Mesodermal cell (in vitro differentiated cells): ENCODE measurements at regions not wholly inside any gene's neighbourhood (a gene's known extent, or its start where the extent isn't known, plus 50 kb on each side); places are given as distances from the start of the nearest gene placed in this dataset.

ENCODE experiments used
- H3K27ac ChIP-seq: 2 replicates; pipeline ENCODE4 v1.7.0; 2013; ENCODE audit warnings: mild to moderate bottlenecking, low read depth, low read length, moderate library complexity; ENCODE audit not compliant: severe bottlenecking
- H3K36me3 ChIP-seq: 2 replicates; pipeline ENCODE4 v1.7.1; 2013; ENCODE audit warnings: mild to moderate bottlenecking, low read length, moderate library complexity; ENCODE audit not compliant: control insufficient read depth, insufficient read depth
- H3K4me1 ChIP-seq: one replicate; pipeline ENCODE4 v1.7.1; 2013; ENCODE audit warnings: mild to moderate bottlenecking, low read length; ENCODE audit not compliant: insufficient read depth, control insufficient read depth, poor library complexity, severe bottlenecking
- H3K4me3 ChIP-seq: 2 replicates; pipeline ENCODE4 v1.7.0; 2013; ENCODE audit warnings: low read length, control low read depth, mild to moderate bottlenecking; ENCODE audit not compliant: insufficient read depth, poor library complexity, severe bottlenecking; ENCODE audit errors: extremely low read depth
- H3K9me3 ChIP-seq: 2 replicates; pipeline ENCODE4 v1.7.1; 2013; ENCODE audit warnings: mild to moderate bottlenecking, low read length, moderate library complexity; ENCODE audit not compliant: control insufficient read depth
- WGBS, 2 experiments: methylation state at CpG; one replicate each; pipeline ENCODE4 v1.1.5; 2013; ENCODE audit warnings: missing lambda C conversion rate in 2 of 2; ENCODE audit not compliant: insufficient coverage in 2 of 2; 5-methylcytosine and 5-hydroxymethylcytosine counted together

DNA sequence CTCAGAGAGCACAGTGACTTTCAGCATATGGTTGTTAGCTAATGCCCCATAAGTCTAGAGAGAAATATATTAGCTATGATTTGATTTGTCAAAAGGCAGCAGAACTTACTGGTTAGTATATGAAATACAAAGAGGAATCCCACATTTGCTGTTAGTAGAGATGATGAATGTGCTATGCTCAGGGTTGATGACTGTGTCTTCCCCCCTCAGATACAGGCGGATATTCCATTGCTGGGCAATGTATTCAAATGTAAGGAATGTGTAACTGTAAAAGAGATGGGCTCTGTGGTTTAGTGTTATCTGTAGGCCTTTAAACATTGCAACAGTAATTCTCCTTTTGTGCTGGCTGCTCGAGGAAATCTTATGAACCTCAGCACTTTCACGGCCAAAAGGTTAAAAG is 528.9 kb upstream of the ARX start:
- no peaks in the 10 kb centered on the region for H3K9me3 ChIP-seq
- H3K4me3 ChIP-seq = no peak overlapping the region
- no peaks in the 10 kb centered on the region for H3K4me1 ChIP-seq
- WGBS, 2 experiments = no CpG with 5 or more reads among the region's 3 CpGs
- no peaks in the 10 kb centered on the region for H3K36me3 ChIP-seq
- H3K27ac ChIP-seq = no peak overlapping the region

DNA sequence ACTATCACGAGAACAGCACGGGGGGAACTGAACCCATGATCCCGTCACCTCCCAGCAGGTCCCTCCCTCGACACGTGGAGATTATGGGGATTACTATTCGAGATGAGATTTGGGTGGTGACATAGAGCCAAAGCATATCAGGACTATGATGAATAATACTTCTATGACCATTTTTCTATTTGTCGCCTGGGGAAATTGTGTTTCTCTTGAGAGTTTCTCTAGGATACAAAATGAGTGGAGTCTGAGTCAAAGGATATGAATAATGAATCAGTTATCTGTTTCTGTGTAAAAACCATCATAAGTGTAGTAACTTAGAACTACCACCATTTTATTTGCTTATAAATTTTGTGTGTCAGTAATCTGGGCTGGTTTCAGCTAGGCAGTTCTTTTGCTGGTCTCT is 533.0 kb upstream of the ARX start:
- H3K27ac ChIP-seq = no peak overlapping the region
- H3K4me3 ChIP-seq = no peak overlapping the region
- 100% methylated on average over 2 of the region's 7 CpGs; no CpG with 5 or more reads in 1 of the 2 experiments for WGBS, 2 experiments
- no peaks in the 10 kb centered on the region for H3K36me3 ChIP-seq
- H3K4me1 ChIP-seq = no peaks in the 10 kb centered on the region
- H3K9me3 ChIP-seq = no peaks in the 10 kb centered on the region

DNA sequence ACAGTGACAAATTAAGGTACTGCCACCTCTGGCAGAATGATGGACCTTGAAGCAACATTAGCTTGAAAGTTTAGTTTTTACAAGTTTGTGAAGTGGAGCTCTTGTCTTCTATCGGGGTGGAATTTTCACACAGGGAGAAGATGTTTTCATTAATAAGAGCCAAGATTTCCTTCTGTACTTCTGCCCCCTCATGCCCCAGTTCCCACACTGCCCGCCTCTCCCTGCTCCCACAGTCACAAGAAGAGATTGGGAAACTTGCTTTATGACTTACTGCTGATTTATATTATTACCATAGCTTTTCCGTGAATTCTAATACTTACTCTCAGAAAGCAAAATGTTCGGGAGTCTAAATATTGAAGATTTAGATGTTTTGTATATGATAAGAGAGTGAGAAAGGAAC is 539.8 kb upstream of the ARX start:
- no CpG with 5 or more reads among the region's 4 CpGs for WGBS, 2 experiments
- Histone ChIP-seq H3K9me3 (no peaks in the 10 kb centered on the region), H3K4me3 (no peak overlapping the region), H3K36me3 (no peaks in the 10 kb centered on the region), H3K4me1 (no peaks in the 10 kb centered on the region), H3K27ac (no peak overlapping the region)

DNA sequence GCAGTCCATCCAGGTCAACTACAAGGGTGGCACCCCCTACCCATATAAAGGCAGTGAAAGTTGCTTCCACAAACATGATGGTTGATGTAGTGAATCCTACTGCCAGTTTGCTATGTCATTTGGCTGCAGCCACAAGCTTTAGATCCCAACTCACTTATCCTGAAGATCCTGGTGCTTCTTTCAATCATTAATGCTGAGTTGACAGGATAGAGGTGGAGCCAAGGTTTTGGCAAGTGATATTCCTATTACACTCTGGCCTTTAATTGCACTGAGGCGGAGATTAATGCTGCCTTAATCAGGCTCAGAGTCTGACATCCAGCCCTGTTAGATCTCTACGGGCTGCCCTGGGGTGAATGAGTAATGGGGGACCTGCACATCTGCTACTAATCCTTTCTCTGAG is 542.4 kb upstream of the ARX start:
- Histone ChIP-seq H3K27ac (no peak overlapping the region), H3K4me1 (no peaks in the 10 kb centered on the region), H3K4me3 (no peak overlapping the region), H3K36me3 (no peaks in the 10 kb centered on the region), H3K9me3 (no peaks in the 10 kb centered on the region)
- no CpG with 5 or more reads among the region's 2 CpGs for WGBS, 2 experiments

DNA sequence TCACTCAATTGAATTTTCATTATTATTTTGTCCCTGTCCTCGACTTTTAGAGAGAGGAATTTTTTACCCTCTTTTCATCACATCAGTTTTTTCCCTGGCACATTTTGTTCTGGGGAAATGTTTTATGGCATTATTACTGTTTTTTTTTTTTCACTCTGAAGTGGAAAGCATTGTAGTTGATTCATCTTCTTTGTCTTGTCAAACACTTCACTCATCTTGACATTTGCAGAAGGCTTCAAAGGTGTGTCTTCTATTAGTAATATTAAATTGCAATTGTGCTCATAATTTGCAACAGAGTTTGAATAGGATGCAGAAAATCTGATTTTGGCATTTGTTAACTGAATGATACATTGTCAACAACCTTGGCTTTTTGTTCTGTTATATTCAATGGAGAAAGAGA is 545.4 kb upstream of the ARX start:
- no peaks in the 10 kb centered on the region for H3K4me1 ChIP-seq
- no CpG with 5 or more reads among the region's 1 CpG for WGBS, 2 experiments
- no peaks in the 10 kb centered on the region for H3K9me3 ChIP-seq
- H3K27ac ChIP-seq = no peak overlapping the region
- no peak overlapping the region for H3K4me3 ChIP-seq
- H3K36me3 ChIP-seq = no peaks in the 10 kb centered on the region

DNA sequence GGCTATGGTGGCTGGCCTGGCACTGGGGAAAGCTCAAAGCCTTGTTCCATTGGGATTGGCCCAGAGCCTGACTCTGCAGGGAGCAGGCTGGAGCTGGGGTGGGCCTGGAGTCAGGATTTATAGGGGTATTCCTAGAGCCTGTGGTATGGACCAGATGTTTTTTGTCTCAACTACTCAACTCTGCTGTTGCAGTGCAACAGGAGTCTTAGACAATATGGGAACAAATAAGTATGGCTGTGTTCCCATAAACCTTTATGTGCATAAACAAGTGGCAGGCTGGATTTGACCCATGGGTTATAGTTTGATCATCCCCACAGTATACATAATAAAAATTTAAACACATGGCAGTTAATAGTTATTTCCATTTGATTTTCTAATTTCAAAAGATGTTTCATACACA is 557.9 kb upstream of the ARX start:
- no peaks in the 10 kb centered on the region for H3K36me3 ChIP-seq
- H3K4me3 ChIP-seq = no peak overlapping the region

DNA sequence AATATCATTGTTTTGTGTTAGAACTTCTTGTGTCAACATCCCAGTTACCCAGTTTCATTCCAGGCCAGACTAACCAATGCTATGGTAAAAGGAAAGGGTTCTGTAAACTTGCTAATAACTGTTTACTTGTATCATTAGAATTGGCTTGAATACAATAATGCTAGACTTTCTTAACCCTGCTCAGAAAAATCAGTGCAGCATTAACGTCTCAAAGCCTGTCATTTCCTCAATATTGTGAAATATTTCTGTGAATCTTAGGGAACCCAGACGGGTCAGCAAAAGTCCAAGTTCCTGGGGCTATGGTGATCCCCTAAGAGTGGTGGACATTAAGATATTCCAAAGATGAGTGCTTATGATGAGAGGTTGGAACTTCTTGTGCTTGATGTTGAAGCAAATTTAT is 541.2 kb upstream of the MAGEB18 start:
- H3K36me3 ChIP-seq = no peaks in the 10 kb centered on the region
- no peaks in the 10 kb centered on the region for H3K9me3 ChIP-seq
- no peaks in the 10 kb centered on the region for H3K4me1 ChIP-seq
- no CpG with 5 or more reads among the region's 2 CpGs for WGBS, 2 experiments
- H3K27ac ChIP-seq = no peak overlapping the region
- H3K4me3 ChIP-seq = no peak overlapping the region

More for the DNA sequence above, 557.9 kb upstream of the ARX start:
- no peaks in the 10 kb centered on the region for H3K9me3 ChIP-seq
- H3K27ac ChIP-seq = no peak overlapping the region
- H3K4me1 ChIP-seq = no peaks in the 10 kb centered on the region

DNA sequence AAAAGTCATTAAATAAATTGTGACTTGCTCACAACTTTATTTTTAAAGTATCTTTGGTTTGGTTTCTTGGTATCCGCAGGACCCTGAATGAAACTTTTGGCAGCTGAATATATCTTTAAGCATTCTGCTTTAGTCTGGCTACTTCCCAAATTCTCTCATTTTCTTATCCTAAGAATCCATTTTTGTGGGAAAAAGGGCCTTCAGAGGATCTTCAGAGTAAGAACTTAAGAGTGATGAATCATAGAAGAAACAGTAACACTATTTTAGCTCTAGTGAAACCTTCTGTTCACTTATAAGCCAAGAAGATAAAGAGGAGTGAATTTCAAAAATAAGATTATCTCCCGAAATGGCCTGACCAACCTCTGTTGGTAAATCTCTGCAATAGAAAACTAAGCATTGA is 540.6 kb upstream of the MAGEB18 start:
- WGBS, 2 experiments = no CpG with 5 or more reads among the region's 2 CpGs
- Histone ChIP-seq H3K36me3 (no peaks in the 10 kb centered on the region), H3K4me1 (no peaks in the 10 kb centered on the region), H3K4me3 (no peak overlapping the region), H3K9me3 (no peaks in the 10 kb centered on the region), H3K27ac (no peak overlapping the region)

DNA sequence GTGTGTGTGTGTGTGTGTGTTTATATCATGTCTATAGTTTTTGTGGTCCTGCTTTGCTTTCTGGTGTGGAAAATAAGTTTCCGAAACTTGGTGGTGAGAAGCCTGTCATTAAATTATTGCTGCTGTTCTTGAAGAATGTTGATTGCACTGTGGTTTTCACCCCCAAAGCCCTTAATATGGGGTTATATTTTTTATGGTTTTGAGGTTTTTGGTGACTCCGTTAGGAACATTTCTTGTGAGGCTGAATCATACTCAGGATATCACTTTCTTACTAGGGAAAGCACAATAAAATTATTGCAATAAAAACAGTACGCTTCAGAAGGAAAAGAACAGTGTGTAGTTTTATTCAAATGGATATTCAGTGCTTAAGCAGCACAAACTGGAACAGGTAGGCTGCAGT is 539.1 kb upstream of the MAGEB18 start:
- Histone ChIP-seq H3K4me1 (no peaks in the 10 kb centered on the region), H3K36me3 (no peaks in the 10 kb centered on the region)
- WGBS, 2 experiments = no CpG with 5 or more reads among the region's 3 CpGs

DNA sequence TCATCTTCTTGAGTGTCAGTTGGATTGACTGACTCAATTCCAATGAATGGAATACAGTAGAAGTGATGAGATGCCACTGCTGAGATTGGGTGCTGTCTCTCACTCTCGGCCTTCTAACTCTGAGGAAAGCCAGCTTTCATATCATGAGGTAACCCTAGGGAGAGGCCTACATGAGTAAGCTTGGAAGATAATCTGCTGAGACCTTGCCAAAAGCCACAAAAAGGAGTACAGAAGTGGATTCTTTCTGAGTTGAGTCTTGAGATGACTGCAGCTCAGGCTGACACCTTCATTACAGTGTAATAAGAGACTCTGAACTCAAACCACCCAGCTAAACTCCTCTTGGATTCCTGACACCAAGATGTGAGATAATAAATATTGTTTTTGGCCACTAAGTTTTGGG is 537.4 kb upstream of the MAGEB18 start:
- Histone ChIP-seq H3K36me3 (no peaks in the 10 kb centered on the region), H3K27ac (no peak overlapping the region), H3K9me3 (no peaks in the 10 kb centered on the region), H3K4me3 (no peak overlapping the region), H3K4me1 (no peaks in the 10 kb centered on the region)
- no CpG with 5 or more reads among the region's 1 CpG for WGBS, 2 experiments

More for the DNA sequence above, 539.1 kb upstream of the MAGEB18 start:
- Histone ChIP-seq H3K4me3 (no peak overlapping the region), H3K27ac (no peak overlapping the region), H3K9me3 (no peaks in the 10 kb centered on the region)

DNA sequence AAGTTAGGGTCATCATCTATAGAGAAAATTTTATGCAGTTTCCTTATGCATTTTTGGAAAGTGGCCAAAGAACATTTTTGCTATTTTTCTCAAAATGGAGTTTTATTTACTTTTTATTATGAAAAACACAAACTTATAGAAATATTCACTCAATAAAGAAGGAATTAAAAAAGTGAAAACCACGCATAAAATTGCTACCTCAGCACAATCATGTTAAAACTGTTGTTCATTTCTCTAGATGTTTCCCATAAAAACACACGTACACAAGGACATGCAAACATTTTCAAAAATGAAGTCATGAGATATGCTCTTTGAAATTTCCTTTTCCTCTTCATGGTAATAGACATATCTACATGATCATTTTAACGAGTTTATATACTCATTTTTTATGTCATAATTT is 536.8 kb upstream of the MAGEB18 start:
- no peak overlapping the region for H3K27ac ChIP-seq
- no CpG with 5 or more reads among the region's 3 CpGs for WGBS, 2 experiments

DNA sequence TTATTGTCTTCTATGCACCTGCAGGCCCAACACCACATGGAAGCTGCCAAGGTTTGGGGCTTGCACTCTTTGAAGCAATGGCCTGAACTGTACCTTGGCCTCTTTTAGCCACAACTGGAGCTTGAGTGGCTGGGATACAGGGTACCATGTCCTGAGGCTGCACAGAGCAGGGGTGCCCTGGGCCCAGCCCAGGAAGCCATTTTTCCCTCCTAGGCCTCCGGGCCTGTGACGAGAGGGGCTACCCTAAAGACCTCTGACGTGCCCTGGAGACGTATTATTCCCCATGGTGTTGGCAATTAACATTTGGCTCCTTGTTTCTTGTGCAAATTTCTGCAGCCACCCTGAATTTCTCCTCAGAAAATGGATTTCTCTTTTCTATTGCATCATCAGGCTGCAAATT is 519.9 kb upstream of the MAGEB18 start:
- 80 to 92% methylated on average over 1 to 2 of the region's 4 CpGs for WGBS, 2 experiments
- H3K36me3 ChIP-seq = no peaks in the 10 kb centered on the region
- no peak overlapping the region for H3K4me3 ChIP-seq
- no peaks in the 10 kb centered on the region for H3K4me1 ChIP-seq
- no peaks in the 10 kb centered on the region for H3K9me3 ChIP-seq
- H3K27ac ChIP-seq = no peak overlapping the region

More for the DNA sequence above, 536.8 kb upstream of the MAGEB18 start:
- Histone ChIP-seq H3K4me1 (no peaks in the 10 kb centered on the region), H3K36me3 (no peaks in the 10 kb centered on the region), H3K4me3 (no peak overlapping the region), H3K9me3 (no peaks in the 10 kb centered on the region)
